ENCODE measurements at regions not wholly inside any gene's neighbourhood (a gene's known extent, or its start where the extent isn't known, plus 50 kb on each side); places are given as distances from the start of the nearest gene placed in this dataset.
"Not testable (repeated sequence)": the region's sequence is repeated elsewhere in the genome, so short reads cannot be mapped to it uniquely, and the experiment has no call there.

DNA sequence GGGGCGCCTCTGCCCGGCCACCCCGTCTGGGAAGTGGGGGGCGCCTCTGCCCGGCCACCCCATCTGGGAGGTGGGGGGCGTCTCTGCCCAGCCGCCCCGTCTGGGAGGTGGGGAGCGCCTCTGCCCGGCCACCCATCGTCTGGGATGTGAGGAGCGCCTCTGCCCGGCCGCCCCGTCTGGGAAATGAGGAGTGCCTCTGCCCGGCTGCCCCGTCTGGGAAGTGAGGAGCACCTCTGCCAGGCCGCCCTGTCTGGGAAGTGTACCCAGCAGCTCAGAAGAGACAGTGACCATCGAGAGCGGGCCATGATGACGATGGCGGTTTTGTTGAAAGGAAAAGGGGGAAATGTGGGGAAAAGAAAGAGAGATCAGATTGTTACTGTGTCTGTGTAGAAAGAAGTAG is 249.2 kb upstream of the USP15 start:
- not testable (repeated sequence) for DNase-seq (ENCODE audit: low spot score)

DNA sequence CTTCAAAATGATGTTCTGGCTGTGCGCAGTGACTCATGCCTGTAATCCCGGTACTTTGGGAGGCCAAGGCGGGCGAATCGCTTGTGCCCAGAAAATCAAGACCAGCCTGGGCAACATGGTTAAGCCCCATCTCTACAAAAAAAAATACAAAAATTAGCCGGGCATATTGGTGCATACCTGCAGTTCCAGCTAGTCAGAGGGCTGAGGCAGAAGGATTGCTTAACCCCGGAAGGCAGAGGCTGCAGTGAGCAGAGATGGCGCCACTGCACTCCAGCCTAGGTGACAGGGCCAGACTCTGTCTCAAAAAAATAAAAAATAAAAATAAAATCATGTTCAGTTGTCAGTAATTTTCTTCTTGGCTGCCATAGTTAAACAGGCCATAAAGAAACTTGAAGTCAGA is 245.9 kb upstream of the USP15 start:
- no peak for DNase-seq (ENCODE audit: low spot score)

DNA sequence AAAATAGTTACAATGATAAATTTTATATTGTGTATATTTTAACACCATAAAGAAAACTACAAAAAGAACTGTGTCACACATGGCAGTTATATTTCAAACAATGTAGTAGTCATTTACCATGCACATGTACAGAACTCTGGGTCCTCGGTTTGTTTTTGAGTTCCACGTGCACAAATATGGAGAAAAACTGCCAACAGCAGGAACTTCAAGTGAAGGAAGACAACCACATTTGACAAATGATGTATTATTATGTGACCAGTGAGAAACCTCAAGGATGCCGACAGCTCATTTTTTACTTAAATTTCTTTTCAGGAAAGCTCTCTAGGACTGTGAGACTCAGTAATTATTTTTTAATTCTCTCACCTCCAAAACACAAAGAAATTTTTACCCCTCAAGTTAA is 244.2 kb upstream of the USP15 start:
- no peak for DNase-seq (ENCODE audit: low spot score)

DNA sequence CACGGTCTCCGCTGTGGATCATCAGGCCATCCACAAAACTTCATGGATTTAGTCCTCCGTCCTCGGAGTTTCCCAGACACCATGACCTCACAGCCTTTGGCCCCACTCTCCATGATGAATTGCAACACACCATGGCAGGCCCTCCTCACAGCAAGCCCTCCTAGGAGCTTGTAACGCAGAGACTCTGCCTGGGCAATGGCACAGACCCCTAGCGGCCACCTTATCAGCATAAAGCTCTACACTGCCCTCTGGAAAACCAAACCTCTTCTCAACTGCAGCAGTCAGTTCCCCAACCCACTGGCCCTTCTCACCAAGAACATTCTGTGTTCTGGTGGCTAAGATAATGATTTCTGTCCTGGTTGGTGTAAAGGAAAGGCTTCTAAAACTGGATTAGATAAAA is 238.4 kb upstream of the USP15 start:
- no peak for DNase-seq (ENCODE audit: low spot score)

DNA sequence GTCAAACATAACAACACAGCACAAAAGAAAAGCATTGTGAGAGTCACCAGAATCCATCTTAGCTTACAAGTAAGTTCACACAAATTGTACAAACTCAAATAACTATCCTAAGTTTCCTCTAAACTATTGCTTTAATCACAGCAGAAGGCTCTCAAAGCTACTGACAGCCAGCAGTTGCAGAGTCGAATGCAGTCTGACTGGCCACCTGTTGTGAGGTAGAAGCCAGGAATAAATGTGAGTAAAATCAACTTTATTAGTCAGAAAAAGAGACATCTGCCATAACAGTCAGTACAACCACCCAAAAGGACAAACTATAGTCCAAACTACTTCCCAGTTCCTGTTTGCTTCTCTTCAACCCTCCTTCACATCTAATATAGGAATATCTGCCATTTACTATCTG is 231.7 kb upstream of the USP15 start:
- no peak for DNase-seq (ENCODE audit: low spot score)

DNA sequence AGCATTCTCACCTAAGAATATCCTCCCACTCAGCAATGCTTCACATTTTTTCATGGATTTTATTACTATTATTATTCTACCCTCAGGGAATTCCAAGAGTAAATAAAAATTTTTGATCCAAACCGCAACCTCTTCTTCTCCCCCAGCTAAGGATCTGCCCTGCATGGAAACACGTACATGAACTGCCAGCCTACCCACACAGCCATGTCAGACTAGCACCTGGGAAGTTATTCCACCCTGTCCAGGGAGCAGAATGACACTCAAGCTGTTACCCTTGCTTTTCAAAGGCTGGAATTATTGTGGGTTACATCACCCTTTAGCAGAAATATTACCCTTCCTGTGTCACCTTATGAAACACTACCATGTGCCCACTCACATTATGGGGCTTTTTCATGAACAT is 227.3 kb upstream of the USP15 start:
- DNase-seq (ENCODE audit: low spot score): no peak

DNA sequence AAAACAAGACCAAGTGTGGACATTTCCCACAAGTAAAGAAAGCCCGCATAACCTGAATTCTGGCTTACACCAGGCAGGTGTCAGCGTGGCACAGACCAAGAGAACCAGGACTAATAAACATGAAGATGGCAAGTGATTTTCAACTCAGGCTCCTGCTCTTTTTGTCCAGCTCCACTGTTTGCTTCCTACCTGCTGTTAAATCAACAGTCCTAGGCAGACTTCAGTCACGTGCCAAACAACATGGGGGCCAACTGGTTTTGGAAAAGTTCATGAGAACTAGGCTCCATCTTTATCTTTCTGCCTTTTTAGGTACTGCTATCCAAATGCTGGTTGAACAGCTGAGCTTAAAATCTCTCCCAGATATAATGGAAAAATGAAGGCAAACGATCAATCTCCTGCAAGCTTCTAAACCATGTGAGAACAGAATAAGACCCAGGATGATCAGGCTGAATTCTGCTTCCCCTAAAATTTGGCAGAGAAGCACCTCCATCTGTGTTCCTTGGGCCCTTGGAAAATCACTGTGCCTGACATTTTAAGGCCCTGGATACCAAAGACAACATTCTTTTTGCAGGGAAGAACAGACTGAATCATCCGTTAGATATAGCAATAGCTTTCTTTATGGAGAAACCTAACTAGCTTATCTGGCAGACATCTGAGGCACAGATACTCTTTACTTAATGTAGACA is 215.6 kb upstream of the USP15 start:
- no peak for DNase-seq (ENCODE audit: low spot score)

DNA sequence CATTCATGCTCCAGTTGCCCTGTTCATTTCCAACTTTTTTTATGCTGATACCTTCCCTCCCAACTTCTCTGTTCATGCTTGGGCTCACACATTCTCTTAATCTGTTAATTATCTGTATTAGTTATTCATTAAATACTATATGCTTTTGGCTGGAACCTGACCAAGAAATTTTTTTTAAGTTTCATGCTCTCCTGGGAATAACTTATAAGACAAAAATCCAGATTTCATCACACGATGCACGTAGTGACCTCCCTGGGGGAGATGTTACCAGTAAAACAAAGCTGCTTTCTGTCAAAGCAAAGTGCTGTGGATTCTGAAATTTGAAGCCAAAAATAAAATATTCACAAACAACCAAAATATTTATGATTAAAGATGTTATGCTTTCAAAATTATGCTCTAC is 215.0 kb upstream of the USP15 start:
- DNase-seq (ENCODE audit: low spot score): no peak

DNA sequence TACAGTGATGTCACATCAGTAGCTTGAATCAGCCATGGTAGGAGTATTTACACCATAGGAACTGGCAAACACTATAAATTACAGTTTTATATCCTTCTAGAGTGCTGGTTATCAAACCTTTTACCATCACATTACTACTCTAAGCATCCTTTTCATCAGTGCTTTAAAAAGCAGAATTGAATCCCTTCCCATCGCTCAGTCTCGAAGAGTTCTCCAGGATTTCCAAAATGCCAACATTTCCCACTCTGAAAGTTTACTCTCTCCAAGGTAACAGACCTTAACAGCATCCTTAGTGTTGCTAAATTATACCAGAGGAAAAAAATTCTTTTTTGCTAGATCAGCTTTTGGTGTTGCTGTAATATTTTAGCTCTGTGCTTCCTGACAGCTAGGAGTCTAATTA is 209.4 kb upstream of the USP15 start:
- no peak for DNase-seq (ENCODE audit: low spot score)

DNA sequence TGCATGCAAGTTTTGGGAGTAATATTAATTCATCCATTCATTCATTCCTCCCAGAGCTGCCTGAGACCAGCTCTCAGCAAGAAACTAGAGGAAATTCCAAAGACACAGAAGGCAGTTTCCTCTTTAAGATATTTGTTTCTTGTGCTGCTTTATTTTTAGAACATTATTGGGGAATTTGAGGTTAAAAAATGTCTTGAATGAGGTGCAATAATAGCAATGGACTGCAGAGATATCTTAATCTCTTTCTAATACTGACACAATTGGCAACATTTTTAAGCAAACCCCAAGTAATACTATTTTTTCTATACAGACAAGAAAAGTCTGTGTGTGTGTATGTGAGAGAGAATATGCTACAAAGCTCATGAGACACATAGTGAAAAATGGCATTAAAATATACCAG is 190.2 kb upstream of the USP15 start:
- no peak for DNase-seq (ENCODE audit: low spot score)

DNA sequence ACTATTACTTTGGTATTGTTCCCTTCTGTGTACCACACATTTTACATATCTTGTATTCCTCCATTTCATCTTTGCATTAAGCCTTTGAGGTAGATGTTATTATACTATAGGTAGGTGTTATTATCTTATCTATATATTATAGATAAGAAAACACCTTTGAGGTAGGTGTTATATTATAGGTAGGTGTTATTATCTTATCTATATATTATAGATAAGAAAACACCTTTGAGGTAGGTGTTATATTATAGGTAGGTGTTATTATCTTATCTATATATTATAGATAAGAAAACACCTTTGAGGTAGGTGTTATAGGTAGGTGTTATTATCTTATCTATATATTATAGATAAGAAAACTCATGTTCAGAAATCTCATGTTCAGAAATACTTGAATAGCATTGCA is 187.0 kb upstream of the USP15 start:
- not testable (repeated sequence) for DNase-seq (ENCODE audit: low spot score)

DNA sequence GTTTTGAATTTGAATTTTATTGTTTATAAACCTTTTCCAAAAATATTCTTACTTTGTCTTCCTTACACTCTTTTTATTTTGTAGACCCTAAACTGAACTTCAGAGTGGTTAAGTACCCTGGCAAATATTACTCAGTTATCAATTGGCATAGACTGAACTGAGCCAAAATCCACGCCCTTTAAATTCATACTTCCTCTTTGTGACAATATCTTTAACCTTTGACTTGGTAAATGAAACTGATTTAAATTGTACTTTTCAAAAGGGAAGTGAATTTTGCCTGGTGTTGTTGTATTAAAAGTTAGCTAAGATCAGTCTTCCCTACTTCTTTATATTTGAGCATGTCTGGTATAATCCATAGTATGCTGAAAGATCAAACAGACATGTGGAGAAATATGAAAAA is 184.3 kb upstream of the USP15 start:
- DNase-seq (ENCODE audit: low spot score): no peak

DNA sequence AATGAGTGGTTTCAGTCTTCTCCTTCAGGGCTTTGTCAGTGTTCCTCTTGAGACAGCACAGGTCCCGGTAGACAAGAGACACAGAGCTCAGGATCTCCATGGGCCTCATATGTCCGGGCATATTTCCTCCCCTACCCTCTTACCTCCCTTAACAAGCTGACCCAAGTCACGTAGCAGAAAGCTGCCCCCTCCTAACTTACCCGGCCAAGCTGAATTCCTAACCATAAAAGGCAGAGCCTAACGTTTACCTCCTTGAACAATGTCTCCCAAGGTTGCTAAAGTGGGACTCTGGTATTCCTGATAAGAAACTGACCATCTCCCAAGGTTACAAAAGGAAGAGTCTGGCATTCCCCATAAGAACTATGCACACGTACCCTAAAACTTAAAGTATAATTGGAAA is 182.2 kb upstream of the USP15 start:
- no peak for DNase-seq (ENCODE audit: low spot score)

DNA sequence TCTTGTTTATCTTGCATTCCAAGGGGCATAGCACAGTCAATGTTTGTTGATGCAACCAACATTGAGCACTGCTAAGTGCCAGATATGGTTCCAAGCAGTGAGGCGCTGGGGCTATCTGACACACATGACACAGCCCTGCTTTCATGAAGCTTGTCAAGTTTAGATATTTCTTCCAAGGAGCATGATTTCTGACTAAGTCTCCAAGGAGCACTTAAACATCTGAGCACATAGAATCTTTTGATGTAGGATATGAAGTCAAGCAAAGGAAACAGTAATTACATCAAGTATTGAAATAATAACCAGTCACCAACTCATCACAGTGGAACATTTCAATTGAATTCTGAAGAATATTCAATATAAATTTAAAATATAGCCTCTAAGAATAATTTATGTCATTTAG is 177.8 kb upstream of the USP15 start:
- DNase-seq (ENCODE audit: low spot score): no peak

DNA sequence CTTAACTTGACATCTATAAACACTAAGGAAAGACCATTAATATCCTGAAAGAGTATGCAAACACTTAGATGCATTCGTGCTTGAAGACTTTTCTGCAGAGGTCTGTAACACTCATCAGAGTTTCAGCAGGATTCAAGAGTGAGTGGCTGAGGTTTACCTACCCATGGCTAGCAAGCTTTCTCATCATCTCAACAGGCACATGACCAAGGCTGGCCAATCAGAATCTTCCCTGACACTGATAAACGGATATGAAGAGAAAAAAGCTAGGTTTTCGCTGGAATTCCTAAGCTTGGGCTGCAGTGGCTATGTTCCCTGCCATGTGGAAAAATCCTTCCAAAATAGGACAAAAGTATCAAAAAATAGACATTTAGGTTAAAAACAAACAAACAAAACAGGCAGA is 162.1 kb upstream of the USP15 start:
- no peak for DNase-seq (ENCODE audit: low spot score)

DNA sequence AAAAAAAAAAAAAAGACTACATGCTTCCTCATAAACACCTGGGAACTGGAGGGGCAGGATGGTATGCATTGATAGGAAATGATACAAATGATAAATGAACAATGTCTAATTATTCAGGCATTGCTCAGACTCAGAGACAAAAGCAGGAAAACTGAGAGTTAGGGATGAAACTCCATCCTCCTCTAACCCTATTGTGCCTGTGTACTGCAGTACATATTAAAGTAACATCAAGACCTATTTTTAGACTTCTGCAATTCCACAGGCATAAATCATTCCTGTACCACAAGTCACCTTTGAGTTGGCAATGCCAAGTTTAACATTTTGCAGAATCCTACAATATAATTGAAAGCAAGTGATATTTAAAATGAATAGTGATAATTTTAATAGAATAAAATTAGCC is 156.5 kb upstream of the USP15 start:
- no peak for DNase-seq (ENCODE audit: low spot score)

DNA sequence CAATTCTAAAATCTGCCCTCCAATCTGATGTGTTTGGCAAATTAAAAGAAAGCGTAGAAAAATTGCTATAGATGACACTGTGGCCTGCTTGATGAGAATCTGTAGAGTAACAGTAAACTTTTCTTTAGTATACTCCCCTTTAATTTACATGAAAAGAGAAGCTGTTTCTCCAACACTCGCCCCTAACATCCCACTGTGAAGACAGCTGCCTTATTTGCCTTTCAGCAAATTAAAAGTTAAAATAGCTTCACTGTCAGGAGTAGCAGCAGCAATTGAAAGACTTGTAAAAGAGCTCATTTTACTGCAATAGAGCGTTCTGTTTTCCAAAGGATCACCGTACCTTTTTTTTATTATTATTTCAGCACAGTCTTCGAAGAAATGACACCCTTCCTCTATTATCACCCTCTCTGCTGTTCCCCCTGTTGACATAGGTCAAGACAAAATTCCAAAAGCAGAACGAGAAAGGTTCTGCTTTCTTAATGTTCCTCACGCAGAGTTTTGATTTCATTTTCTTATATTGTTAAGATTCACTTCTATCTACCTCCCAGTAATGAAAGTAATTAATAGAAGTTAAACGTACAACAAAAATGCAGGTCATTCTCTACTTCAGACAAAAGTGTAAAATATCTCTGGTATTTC is 153.5 kb upstream of the USP15 start:
- DNase-seq (ENCODE audit: low spot score): no peak

DNA sequence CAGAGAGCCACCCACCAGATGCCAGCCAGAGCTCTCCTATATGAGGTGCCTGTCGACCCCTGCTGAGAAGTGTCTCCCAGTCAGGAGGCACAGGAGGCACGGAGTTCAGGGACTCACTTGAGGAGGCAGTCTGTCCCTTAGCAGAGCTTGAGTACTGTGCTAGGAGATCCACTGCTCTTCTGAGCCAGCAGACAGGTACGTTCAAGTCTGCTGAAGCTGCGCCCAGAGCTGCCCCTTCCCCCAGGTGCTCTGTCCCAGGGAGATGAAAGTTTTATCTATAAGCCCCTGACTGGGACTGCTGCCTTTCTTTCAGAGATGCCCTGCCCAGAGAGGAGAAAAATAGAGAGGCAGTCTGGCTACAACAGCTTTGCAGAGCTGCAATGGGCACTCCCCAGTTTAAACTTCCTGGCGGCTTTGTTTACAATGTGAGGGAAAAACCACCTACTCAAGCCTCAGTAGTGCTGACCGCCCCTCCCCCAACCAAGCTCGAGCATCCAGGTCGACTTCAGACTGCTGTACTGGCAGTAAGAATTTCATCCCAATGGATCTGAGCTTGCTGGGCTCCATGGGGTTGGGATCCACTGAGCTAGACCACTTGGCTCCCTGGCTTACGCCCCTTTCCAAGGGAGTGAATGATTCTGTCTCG is 146.7 kb upstream of the USP15 start:
- DNase-seq (ENCODE audit: low spot score): no peak

DNA sequence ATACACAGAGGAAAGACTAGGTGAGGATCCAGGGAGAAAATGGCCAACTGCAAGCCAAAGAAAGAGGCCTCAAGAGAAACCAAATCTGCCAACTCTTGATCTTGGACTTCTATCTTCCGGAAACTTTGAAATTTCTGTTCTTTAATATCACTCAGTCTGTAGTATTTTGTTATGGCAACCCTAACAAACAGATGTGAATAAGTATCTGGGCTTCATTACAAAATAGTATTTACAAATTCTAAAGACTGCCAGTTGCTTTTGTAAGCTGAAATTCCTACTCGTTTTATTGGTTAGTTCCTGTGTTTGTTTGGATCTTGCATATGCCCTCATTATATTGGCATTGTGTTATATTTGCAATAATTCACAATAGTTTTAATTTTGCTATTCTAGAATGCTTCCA is 143.2 kb upstream of the USP15 start:
- DNase-seq (ENCODE audit: low spot score): no peak

DNA sequence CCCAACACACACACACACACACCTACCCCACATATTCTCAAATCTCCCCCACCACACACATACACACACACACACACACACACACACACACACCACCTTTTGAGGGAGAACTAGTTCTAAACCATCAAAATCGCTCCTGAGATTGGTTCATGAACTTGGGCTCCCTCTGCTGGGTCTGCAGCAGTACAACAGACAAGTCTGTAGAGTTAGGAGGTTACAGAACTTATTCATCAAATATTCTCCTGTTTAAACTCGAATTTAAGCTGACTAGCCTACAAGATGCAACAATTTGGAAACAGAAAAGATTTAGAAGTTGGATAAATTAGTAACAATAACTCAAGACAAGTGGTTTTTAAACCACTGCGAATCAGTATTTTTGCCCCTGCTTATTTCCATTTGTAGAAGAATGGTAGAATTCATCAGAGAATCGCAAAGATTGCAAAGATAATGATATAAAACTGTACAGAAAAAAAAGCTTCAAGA is 136.4 kb upstream of the USP15 start:
- DNase-seq (ENCODE audit: low spot score): peak; percentile 32

DNA sequence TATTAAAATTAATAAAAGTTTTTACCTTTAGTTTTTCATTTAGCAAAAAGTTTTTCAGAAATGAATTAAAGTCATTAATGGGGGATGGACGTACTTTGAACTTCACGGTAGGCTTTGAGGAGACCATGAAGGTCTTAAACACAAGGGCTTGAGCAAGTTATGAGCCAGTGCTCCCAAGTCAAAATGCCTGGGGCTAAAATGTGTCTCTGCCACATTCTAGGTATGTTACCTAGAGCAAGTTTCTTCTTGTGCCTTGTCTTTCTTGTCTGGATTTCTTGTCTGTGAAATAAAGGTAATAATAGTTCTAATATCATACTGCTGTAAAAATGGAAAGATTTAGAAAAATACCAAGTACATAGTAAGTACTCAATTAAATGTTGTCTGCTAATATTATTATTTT is 132.7 kb upstream of the USP15 start:
- no peak for DNase-seq (ENCODE audit: low spot score)

DNA sequence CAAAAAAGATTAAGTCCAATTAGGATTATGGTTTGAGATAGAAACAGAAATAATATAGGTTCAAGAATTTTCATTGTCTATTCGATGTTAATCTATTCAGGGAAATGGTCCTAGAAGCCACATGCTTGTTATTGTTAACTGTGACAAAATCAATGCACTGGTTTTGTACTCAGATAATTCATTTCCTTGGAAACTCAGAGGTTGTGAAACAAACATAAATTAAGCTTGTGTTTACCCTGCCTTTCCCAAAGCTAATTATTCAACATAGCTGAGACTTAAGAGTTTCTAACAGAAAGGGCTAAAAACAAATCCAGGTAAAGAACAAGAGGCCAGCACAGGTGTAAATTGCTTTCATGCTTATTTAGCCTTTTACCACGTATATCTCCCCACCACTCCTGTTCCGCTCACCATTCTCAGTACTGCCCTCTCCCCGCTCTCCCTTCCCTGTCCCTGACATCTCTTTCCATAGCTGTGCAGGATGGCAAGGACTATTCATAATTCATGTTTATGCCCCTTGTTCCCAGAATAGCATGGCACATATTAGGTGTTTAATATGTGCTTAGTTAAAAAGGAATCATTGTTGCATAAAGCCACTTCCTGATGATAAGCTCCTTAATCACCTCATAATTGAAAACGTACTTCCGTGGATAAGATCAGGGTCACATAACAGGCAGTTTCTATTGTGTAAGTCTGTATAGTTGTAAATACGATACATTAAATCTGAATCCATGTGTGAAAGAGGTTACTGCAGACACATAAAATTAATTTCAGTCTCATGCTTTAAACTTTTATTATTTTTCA is 131.8 kb upstream of the USP15 start:
- no peak for DNase-seq (ENCODE audit: low spot score)

DNA sequence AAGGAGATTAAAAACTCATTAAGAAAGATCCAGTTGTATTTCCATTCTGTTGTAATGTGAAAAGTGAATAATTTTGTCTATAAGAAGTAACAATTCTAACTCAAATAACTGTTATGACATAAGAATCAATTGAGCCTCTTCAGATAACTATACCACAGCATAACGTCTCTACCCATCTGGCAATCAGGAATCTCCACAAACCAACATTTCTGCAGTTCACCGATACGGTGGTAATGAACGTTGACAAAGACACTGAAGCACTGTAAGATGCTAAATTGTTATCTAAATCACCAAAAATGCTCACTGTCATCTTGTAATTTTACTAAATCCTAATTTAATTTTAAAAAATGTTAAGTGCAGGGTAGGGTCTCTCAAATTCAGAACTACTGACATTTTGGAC is 130.9 kb upstream of the USP15 start:
- no peak for DNase-seq (ENCODE audit: low spot score)
